Stimulated activated CD8-positive, alpha-beta memory T cell treated with anti-CD3 and anti-CD28 coated beads, Interleukin-2, amount 100 ng/mL, for 1 hour (primary cell): ENCODE measurements at regions not wholly inside any gene's neighbourhood (a gene's known extent, or its start where the extent isn't known, plus 50 kb on each side); places are given as distances from the start of the nearest gene placed in this dataset.
"Not testable (repeated sequence)": the region's sequence is repeated elsewhere in the genome, so short reads cannot be mapped to it uniquely, and the experiment has no call there.

Experiments used
- DNase-seq, 2 donors: peaks; one replicate each; pipeline ENCODE4 v3.0.0-alpha.2; 2020; ENCODE audit warnings: low read depth in 2 of 2

GRCh38 chr5:89218364-89218763 is 335.4 kb upstream of the MEF2C start:
- no peak for DNase-seq

- no peak for DNase-seq
These were observed 333.6 kb upstream of the MEF2C start for GRCh38 chr5:89216606-89217005.

- no peak for DNase-seq
These were observed 330.6 kb upstream of the MEF2C start for GRCh38 chr5:89213573-89213972.

- no peak for DNase-seq
These were observed 328.9 kb upstream of the MEF2C start for GRCh38 chr5:89211836-89212235.

- no peak for DNase-seq
These were observed 325.8 kb upstream of the MEF2C start for GRCh38 chr5:89208811-89209210.

- no peak for DNase-seq
These were observed 325.4 kb upstream of the MEF2C start for GRCh38 chr5:89208392-89208791.

GRCh38 chr5:89204756-89205155 is 321.8 kb upstream of the MEF2C start:
- DNase-seq: no peak

GRCh38 chr5:89203611-89204010 is 320.6 kb upstream of the MEF2C start:
- no peak for DNase-seq

GRCh38 chr5:89200899-89201298 is 317.9 kb upstream of the MEF2C start:
- no peak for DNase-seq

- DNase-seq: no peak
These were observed 316.3 kb upstream of the MEF2C start for GRCh38 chr5:89199306-89199705.

GRCh38 chr5:89191374-89191773 is 308.4 kb upstream of the MEF2C start:
- DNase-seq: no peak

GRCh38 chr5:89190515-89191265 is 307.7 kb upstream of the MEF2C start:
- DNase-seq: no peak

- no peak for DNase-seq
These were observed 305.0 kb upstream of the MEF2C start for GRCh38 chr5:89187883-89188465.

- no peak for DNase-seq
These were observed 304.3 kb upstream of the MEF2C start for GRCh38 chr5:89187268-89187667.

- DNase-seq: no peak
These were observed 298.6 kb upstream of the MEF2C start for GRCh38 chr5:89181546-89181945.

GRCh38 chr5:89179731-89180130 is 296.7 kb upstream of the MEF2C start:
- no peak for DNase-seq

- no peak for DNase-seq
These were observed 295.6 kb upstream of the MEF2C start for GRCh38 chr5:89178541-89178940.

- no peak for DNase-seq
These were observed 290.5 kb upstream of the MEF2C start for GRCh38 chr5:89173528-89173927.

GRCh38 chr5:89168766-89169165 is 285.8 kb upstream of the MEF2C start:
- DNase-seq: no peak

- not testable (repeated sequence) for DNase-seq
These were observed 281.7 kb upstream of the MEF2C start for GRCh38 chr5:89164703-89165102.

GRCh38 chr5:89156226-89156625 is 273.2 kb upstream of the MEF2C start:
- no peak for DNase-seq

GRCh38 chr5:89147031-89147430 is 264.0 kb upstream of the MEF2C start:
- no peak for DNase-seq

GRCh38 chr5:89137148-89137547 is 254.2 kb upstream of the MEF2C start:
- no peak for DNase-seq

GRCh38 chr5:89133975-89134374 is 251.0 kb upstream of the MEF2C start:
- no peak for DNase-seq
